ENCODE measurements at regions not wholly inside any gene's neighbourhood (a gene's known extent, or its start where the extent isn't known, plus 50 kb on each side); places are given as distances from the start of the nearest gene placed in this dataset.
A peak's percentile ranks its signal among the peaks of the same experiment; 100 is the strongest.
"Not testable (repeated sequence)": the region's sequence is repeated elsewhere in the genome, so short reads cannot be mapped to it uniquely, and the experiment has no call there.

DNA sequence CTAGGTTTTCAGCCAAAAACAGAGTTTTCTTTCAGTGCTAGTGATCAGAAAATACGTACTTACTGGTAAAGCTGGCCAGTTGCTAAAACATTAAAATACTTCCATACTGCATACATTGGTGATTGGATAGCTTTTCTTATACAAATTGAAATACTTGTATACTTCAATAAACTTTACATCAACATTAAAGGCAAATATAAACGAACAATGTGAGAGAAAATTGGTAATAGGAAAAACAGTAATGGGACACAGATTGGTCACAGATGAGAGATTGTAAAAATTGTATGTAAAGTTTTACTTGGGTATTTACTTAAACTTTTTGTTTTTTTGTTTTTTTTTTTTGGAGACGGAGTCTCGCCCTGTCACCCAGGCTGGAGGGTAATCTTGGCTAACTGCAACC lies 391.7 kb downstream of the TFEC start:
- no peak for DNase-seq

DNA sequence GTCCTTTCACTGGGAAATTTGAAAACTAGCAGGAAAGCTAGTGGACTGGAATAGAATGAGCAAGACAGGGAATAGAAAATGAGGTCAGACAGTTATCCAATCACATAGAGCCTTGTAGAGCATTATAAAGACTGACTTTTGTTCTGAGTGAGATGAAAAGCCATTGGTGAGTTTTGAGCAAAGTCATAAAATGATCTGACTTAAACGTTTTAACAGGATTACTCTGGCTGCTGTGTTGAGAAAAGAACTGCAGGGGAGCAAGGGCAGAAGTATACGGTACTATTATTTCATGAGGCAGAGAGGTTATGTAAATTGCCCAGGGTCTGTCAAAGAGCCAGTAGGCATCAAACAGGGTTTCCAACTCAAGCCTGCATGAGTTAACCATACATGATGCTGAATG lies 393.4 kb downstream of the TFEC start:
- DNase-seq: no peak

- no peak for DNase-seq
Observed at GRCh38 chr7:115635876-115636275, 394.7 kb downstream of the TFEC start.

GRCh38 chr7:115635376-115635775 lies 395.2 kb downstream of the TFEC start:
- no peak for DNase-seq

- DNase-seq: peak; percentile 6
Observed at GRCh38 chr7:115634633-115635032, 395.9 kb downstream of the TFEC start.

DNA sequence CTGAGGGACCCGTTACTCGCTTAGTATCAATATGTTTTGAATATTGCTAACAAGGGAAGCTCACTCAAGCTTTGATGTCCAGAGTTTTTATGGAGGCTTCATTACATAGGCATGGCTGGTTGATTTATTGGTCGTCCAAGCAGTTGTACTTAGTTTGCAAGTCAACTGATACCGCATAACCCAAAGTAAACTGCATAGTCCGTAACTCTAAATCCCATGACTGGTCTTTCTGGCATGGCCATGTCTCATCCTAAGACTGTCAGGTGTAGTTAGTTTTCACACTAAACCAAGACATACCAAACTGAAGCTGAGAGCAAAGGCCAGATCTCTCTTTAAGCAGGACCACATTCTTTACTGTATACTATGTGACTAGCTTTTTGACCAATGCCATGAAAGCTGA lies 397.9 kb downstream of the TFEC start:
- DNase-seq: no peak

GRCh38 chr7:115631782-115632181 lies 398.8 kb downstream of the TFEC start:
- DNase-seq: no peak

DNA sequence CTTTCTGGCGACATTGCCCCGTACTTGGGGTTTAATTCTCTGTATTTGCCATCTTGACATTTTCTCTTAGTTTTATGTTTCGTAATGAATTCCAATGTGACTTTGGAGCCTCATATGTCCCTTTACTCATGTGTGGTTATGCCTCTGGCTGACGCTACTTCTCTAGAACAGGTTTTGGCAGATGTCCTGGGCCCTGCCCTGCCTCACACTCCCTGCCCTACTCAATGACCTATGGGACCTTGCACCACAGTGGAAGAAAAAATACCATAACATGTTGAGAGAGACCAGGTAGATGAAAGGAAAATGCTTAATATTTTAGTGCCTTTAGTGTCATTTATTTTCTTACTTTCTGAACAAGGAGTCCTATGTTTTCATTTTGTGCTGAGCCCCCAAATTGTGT lies 400.5 kb downstream of the TFEC start:
- no peak for DNase-seq

GRCh38 chr7:115618676-115619075 lies 411.9 kb downstream of the TFEC start:
- no peak for DNase-seq

- no peak for DNase-seq
Observed at GRCh38 chr7:115613836-115614235, 416.7 kb downstream of the TFEC start.

- no peak for DNase-seq
Observed at GRCh38 chr7:115603416-115603815, 427.1 kb downstream of the TFEC start.

DNA sequence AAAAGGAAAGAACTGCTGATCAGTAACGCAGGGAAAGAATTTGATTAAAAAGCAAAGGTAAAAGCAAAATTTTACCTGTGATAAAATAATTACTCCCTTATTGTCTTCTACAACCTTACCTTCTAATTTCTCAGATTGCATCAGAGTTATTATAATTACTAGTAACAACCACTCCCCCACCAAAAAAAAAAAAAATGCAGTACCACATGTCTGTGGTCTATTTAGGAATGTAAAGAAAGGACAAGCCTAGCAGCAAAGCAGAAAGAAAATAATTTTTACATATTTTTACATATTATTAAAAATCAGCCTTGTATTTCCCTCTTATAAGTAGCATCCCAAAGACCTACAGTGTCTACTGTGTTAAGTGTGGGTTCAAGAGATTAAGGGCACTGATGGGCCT lies 430.4 kb downstream of the TFEC start:
- DNase-seq: no peak

DNA sequence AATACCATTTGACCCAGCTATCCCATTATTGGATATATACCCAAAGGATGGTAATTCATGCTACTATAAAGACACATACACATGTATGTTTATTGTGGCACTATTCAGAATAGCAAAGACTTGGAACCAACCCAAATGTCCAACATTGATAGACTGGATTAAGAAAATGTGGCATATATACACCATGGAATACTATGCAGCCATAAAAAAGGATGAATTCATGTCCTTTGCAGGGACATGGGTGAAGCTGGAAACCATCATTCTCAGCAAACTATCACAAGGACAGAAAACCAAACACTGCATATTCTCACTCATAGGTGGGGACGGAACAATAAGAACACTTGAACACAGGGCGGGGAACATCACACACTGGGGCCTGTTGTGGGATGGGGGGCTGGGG lies 431.4 kb downstream of the TFEC start:
- not testable (repeated sequence) for DNase-seq

- not testable (repeated sequence) for DNase-seq
Observed at GRCh38 chr7:115597220-115597619, 433.3 kb downstream of the TFEC start.

- DNase-seq: no peak
Observed at GRCh38 chr7:115593111-115593510, 437.5 kb downstream of the TFEC start.

- no peak for DNase-seq
Observed at GRCh38 chr7:115585015-115585718, 445.4 kb downstream of the TFEC start.

DNA sequence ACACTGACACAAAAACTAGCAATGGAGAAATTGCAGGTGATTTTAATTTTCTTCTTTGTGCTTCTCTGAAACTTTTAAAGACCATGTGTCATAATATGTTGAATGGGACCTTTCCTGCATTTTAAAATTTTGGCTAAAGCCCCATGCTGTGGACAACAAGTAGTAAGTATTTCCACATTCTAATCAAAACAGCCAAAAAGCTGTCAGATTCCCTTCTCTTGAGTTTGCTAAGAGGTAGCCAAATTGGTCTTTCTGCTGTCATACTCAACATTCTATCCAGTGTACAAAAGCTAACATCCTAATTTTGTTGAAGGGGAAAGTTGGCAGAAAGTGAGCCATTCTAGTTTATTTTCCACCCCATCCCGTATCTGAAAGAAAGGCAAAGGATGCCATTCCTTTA lies 447.6 kb downstream of the TFEC start:
- DNase-seq: no peak

DNA sequence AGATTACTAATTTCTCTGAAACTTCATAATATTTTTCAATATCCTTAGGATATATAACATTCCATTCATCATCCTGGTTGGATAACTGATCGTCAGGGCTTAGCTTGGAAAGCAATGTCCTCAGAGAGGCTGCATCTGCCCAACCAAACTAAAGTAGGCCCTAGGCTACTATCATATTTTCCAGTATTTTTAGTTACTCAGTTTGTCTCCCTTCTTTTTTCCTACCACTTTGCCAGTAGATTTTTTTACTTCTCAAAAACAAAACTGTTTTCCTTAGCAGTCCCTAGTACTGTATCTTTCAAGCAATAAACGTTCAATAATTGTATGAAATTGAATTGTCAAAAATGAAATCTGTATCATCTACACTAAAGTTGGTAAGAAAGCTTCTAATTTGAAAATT lies 452.0 kb downstream of the TFEC start:
- no peak for DNase-seq

DNA sequence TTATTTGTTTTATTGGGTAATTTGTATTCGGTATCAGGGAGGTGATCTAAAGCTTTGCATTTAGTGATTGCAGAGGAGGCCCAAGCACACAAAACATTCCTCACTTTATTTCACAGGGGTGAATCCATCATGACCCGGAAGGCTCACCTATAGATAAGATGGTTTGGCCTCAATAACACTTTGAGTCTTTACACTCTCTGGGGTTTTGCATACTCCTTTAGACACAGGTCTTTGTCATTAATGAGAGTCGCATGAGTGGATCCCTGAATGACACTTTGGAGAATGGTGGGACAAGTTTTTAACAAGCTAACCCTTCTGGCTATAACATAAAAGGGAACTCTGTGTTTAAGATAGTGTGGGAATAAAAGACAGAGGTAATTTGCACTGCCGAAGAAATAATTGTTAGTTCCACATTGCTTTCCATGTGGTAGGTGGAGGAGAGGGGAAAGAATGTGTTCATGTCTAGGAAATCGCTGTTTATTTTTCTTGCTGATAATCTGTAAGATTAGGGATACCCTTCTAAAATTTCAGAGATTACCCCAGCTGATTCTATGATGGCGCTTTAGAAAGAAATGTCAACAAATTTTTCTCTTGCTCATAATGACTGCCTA lies 455.8 kb downstream of the TFEC start:
- DNase-seq: no peak

GRCh38 chr7:115572111-115572510 lies 458.5 kb downstream of the TFEC start:
- DNase-seq: no peak

- DNase-seq: no peak
Observed at GRCh38 chr7:115561335-115562110, 469.0 kb downstream of the TFEC start.

DNA sequence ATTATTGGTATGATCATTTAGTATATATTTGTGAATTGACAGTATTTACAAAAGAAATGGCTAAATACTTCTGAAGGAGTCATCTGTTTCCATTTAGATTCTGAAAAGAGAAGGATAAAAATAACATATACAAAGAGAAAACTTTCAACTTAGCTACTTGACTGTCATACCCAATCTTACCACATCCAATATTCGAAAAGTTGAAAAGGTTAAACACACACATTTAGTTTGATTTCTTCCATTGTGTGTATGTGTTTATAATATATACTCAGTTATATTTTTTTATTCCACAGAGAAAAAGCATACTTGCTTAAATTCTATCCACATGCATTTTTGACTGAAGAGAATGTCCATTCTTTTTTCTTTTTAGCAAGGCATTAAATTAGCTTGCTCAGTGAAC lies 470.7 kb downstream of the TFEC start:
- DNase-seq: no peak

DNA sequence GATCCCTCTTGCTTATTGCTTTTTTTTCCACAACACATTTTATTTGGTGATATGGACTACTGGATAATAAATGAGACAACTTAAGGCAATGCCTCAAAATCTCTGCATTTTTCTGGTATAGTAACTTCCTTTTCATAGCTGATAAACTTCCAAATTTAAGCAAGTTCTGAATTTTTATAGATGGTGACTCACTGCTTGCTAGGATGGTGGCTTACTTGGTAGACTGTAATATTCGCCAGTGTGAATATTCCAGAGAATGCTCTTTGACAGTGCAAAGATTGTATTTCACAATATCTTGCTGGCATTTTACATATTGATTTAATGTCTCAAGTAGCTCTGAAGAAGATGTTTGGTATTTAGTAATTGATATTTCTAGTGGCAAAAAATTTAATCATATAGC lies 472.4 kb downstream of the TFEC start:
- DNase-seq: no peak

- not testable (repeated sequence) for DNase-seq
Observed at GRCh38 chr7:115557296-115557695, 473.3 kb downstream of the TFEC start.

Data from NCI-H774 (cell line).